ENCODE measurements at regions not wholly inside any gene's neighbourhood (a gene's known extent, or its start where the extent isn't known, plus 50 kb on each side); places are given as distances from the start of the nearest gene placed in this dataset.

DNA sequence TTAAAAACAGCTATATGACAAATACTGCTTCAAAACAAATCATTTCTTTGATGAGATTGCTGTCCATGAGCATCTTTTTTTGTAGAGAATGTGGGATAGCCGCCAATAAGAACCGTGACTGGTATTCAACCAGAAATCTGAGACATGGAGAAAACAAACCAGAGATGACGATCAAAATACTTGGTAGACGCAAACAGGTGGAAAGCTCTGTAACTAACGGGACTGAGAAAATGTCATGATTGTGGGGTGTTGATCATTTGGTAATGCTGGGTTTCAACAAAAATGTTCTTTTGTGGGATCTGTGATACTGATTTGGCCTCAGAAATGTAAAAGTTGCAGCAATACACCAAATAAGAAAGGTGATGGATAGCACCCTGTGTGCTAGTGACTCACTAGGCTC is 364.8 kb downstream of the NYAP2 start:
- Histone ChIP-seq H3K27me3 (ENCODE audit: insufficient read depth, poor library complexity, severe bottlenecking) (no peaks in the 10 kb centered on the region), H3K27ac (replicated peaks) (no peak overlapping the region), H3K4me3 (replicated peaks; ENCODE audit: insufficient read depth, low read length) (no peak overlapping the region)
- DNase-seq (ENCODE audit: low read depth in 1 of 2, low spot score in 1 of 2) = no peak
- TF ChIP-seq GABPA (IDR thresholded peaks at IDR 0.05; ENCODE audit: low read depth) = no peak
- TF ChIP-seq POLR2AphosphoS5 (IDR thresholded peaks at IDR 0.05; ENCODE audit: low read depth) = no peak
- TF ChIP-seq, protein P1, sequence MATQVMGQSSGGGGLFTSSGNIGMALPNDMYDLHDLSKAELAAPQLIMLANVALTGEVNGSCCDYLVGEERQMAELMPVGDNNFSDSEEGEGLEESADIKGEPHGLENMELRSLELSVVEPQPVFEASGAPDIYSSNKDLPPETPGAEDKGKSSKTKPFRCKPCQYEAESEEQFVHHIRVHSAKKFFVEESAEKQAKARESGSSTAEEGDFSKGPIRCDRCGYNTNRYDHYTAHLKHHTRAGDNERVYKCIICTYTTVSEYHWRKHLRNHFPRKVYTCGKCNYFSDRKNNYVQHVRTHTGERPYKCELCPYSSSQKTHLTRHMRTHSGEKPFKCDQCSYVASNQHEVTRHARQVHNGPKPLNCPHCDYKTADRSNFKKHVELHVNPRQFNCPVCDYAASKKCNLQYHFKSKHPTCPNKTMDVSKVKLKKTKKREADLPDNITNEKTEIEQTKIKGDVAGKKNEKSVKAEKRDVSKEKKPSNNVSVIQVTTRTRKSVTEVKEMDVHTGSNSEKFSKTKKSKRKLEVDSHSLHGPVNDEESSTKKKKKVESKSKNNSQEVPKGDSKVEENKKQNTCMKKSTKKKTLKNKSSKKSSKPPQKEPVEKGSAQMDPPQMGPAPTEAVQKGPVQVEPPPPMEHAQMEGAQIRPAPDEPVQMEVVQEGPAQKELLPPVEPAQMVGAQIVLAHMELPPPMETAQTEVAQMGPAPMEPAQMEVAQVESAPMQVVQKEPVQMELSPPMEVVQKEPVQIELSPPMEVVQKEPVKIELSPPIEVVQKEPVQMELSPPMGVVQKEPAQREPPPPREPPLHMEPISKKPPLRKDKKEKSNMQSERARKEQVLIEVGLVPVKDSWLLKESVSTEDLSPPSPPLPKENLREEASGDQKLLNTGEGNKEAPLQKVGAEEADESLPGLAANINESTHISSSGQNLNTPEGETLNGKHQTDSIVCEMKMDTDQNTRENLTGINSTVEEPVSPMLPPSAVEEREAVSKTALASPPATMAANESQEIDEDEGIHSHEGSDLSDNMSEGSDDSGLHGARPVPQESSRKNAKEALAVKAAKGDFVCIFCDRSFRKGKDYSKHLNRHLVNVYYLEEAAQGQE (IDR thresholded peaks at IDR 0.05; ENCODE audit: insufficient replicate concordance, low read depth) = no peak
- TF ChIP-seq SPI1 (IDR thresholded peaks at IDR 0.05; ENCODE audit: borderline replicate concordance, low read depth) = no peak
- TF ChIP-seq, protein P2, sequence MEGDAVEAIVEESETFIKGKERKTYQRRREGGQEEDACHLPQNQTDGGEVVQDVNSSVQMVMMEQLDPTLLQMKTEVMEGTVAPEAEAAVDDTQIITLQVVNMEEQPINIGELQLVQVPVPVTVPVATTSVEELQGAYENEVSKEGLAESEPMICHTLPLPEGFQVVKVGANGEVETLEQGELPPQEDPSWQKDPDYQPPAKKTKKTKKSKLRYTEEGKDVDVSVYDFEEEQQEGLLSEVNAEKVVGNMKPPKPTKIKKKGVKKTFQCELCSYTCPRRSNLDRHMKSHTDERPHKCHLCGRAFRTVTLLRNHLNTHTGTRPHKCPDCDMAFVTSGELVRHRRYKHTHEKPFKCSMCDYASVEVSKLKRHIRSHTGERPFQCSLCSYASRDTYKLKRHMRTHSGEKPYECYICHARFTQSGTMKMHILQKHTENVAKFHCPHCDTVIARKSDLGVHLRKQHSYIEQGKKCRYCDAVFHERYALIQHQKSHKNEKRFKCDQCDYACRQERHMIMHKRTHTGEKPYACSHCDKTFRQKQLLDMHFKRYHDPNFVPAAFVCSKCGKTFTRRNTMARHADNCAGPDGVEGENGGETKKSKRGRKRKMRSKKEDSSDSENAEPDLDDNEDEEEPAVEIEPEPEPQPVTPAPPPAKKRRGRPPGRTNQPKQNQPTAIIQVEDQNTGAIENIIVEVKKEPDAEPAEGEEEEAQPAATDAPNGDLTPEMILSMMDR (IDR thresholded peaks at IDR 0.05; ENCODE audit: insufficient read depth, low read length) = no peak

DNA sequence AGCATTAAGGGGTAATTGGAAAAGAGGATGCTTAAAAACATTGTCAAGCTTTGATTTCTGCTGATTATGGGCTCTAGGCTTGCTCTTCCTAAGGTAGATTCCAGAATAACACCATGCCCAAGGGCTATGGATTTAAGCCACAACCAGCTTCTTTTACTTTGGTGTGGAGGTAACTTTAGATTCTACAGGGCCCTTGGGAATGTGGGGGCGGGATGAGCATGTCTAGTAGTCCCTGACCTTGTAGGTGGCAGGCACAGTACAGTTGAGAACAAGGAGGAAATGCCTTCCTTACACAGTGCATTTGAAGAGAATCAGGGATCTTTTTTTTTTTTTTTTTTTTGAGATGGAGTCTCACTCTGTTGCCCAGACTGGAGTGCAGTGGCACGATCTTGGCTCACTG is 364.2 kb downstream of the NYAP2 start:
- H3K4me3 ChIP-seq (replicated peaks; ENCODE audit: insufficient read depth, low read length) = no peak overlapping the region
- H3K27ac ChIP-seq (replicated peaks) = no peak overlapping the region
- DNase-seq (ENCODE audit: low read depth in 1 of 2, low spot score in 1 of 2) = no peak
- TF ChIP-seq GABPA (IDR thresholded peaks at IDR 0.05; ENCODE audit: low read depth) (no peak), POLR2AphosphoS5 (IDR thresholded peaks at IDR 0.05; ENCODE audit: low read depth) (no peak), SPI1 (IDR thresholded peaks at IDR 0.05; ENCODE audit: borderline replicate concordance, low read depth) (no peak)
- TF ChIP-seq, protein P1 (IDR thresholded peaks at IDR 0.05; ENCODE audit: insufficient replicate concordance, low read depth) = no peak
- TF ChIP-seq, protein P2 (IDR thresholded peaks at IDR 0.05; ENCODE audit: insufficient read depth, low read length) = no peak
- no peaks in the 10 kb centered on the region for H3K27me3 ChIP-seq (ENCODE audit: insufficient read depth, poor library complexity, severe bottlenecking)

DNA sequence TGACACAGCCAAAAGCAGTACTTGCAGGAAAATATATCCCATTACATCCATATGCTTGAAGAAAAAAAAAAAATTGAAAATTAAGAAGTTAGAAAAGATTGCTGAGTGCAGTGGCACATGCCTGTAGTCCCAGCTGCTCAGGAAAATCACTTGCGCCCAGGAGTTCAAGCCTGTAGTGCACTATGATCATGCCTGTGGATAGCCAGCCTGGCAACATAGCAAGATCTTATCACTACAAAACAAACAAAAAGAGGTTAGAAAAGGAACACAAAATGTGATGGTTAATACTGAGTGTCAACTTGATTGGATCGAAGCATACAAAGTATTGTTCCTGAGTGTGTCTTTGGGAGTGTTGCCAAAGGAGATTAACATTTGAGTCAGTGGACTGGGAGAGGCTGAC is 361.9 kb downstream of the NYAP2 start:
- Histone ChIP-seq H3K27ac (replicated peaks) (no peak overlapping the region), H3K27me3 (ENCODE audit: insufficient read depth, poor library complexity, severe bottlenecking) (no peaks in the 10 kb centered on the region), H3K4me3 (replicated peaks; ENCODE audit: insufficient read depth, low read length) (no peak overlapping the region)
- TF ChIP-seq, protein P1 (IDR thresholded peaks at IDR 0.05; ENCODE audit: insufficient replicate concordance, low read depth) = no peak
- TF ChIP-seq GABPA (IDR thresholded peaks at IDR 0.05; ENCODE audit: low read depth) (no peak), POLR2AphosphoS5 (IDR thresholded peaks at IDR 0.05; ENCODE audit: low read depth) (no peak), SPI1 (IDR thresholded peaks at IDR 0.05; ENCODE audit: borderline replicate concordance, low read depth) (no peak)
- TF ChIP-seq, protein P2 (IDR thresholded peaks at IDR 0.05; ENCODE audit: insufficient read depth, low read length) = no peak
- no peak for DNase-seq (ENCODE audit: low read depth in 1 of 2, low spot score in 1 of 2)
